ENCODE measurements at regions not wholly inside any gene's neighbourhood (a gene's known extent, or its start where the extent isn't known, plus 50 kb on each side); places are given as distances from the start of the nearest gene placed in this dataset.

DNA sequence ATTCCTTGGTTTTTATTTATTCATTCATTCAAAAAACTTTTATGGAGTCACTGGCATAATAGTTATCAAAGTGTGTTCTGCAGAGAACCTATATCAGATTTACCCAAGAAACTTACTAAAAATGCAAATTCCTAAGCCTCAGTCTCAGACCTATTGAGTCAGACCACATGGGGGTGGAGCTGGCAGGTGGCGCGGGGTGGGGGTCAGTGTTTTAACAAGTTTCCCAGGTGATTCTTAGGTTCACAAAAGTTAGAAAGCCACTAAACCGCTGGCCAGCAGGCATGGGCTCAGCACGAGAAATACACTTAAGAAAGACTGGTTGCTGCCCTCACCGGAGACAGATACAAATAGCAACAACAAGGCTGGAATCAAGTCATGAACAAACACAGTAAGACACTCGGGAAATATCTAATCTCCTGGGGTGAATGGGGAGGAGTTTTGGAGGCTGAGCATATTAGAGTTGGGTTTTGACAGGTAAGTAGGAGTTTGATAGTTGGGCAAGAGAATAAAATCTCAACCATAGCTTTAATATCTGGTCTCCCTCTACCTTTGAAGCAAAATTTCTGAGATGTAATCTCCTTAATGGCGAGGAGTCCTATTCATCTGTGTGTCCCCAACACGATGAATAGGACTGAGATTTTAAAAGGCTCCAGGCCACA is 167.5 kb upstream of the NECTIN1 start:
- ChIA-PET POLR2A (ENCODE audit: unreplicated experiment) (no interaction called here), CTCF (interaction anchor here (0.6 kb wide), 1 partner anchor 603 kb away, joined by 3 read pairs; no protein-coding TSS in a partner anchor)
- Histone ChIP-seq H3K56ac (ENCODE audit: extremely low read depth, insufficient read depth, low read length) (no peak overlapping the region), H3K23ac (ENCODE audit: low read depth, low read length) (no peak overlapping the region), H4K8ac (ENCODE audit: low read depth in 2 of 2, low read length in 2 of 2) (no peak overlapping the region), H3K4me3 (ENCODE audit: insufficient read depth, low read depth, low read length) (no peak overlapping the region), H3K9me3 (ENCODE audit: control insufficient read depth, insufficient read depth, low read length) (no peaks in the 10 kb centered on the region), H3K9me1 (ENCODE audit: insufficient read depth, low read length) (no peaks in the 10 kb centered on the region), H2AFZ (replicated peaks; ENCODE audit: low read length, poor library complexity) (no peak overlapping the region), H2AK9ac (replicated peaks; ENCODE audit: low read depth, low read length, poor library complexity) (no peak overlapping the region), H3K4me2 (ENCODE audit: low read depth, low read length) (no peak overlapping the region), H2BK5ac (ENCODE audit: low read depth, low read length, poor library complexity, severe bottlenecking) (no peak overlapping the region), H3K27ac (ENCODE audit: insufficient read depth, low read length) (no peak overlapping the region), H3K18ac (ENCODE audit: low read depth, low read length) (no peak overlapping the region), H3K79me1 (ENCODE audit: low read depth in 1 of 2, low read length in 2 of 2) (no peaks in the 10 kb centered on the region), H2AK5ac (ENCODE audit: low read depth, low read length) (no peak overlapping the region), H3K27me3 (ENCODE audit: control insufficient read depth, insufficient read depth, low read length) (peaks cover 26% of the 10 kb centered on the region), H2BK120ac (ENCODE audit: low read depth, low read length) (no peak overlapping the region), H2BK15ac (ENCODE audit: low read depth, low read length) (no peak overlapping the region), H3K36me3 (ENCODE audit: control insufficient read depth, insufficient read depth, low read length) (no peaks in the 10 kb centered on the region), H3K4ac (ENCODE audit: low read depth, low read length) (no peak overlapping the region), H3K14ac (replicated peaks; ENCODE audit: low read depth, low read length) (no peak overlapping the region), H3K4me1 (ENCODE audit: control insufficient read depth, insufficient read depth, low read length) (no peaks in the 10 kb centered on the region), H4K91ac (ENCODE audit: insufficient read depth, low read depth, low read length) (no peak overlapping the region), H4K5ac (ENCODE audit: low read depth, low read length) (no peak overlapping the region), H3K9ac (ENCODE audit: low read depth, low read length) (no peak overlapping the region), H4K20me1 (ENCODE audit: insufficient read depth, low read length) (no peaks in the 10 kb centered on the region), H2BK20ac (ENCODE audit: low read depth, low read length) (no peak overlapping the region)
- BruUV-seq (replicated peaks) = no TSS peak
- 75% methylated on average over 3 of the region's 8 CpGs; no CpG with 5 or more reads in 1 of the 2 experiments for WGBS, 2 experiments (ENCODE audit: extremely low coverage in 2 of 2, insufficient read length in 1 of 2)
- dilution Hi-C loops (cut with HindIII; ENCODE audit: low sequenced_read_pairs, unreplicated experiment) (no loop called here), intact Hi-C loops (cut with micrococcal nuclease) (no loop called here), in situ Hi-C loops (cut with MboI; ENCODE audit: low sequenced_read_pairs) (no loop called here)
- ATAC-seq (ENCODE audit: low read depth) (no peak), DNase-seq (no peak)
- TF ChIP-seq RFX5 (IDR thresholded peaks at IDR 0.05; ENCODE audit: low read depth, low read length) = no peak
- no peak for TF ChIP-seq RAD21 (IDR thresholded peaks at IDR 0.05; ENCODE audit: low read length)
- no peak for TF ChIP-seq SMC3 (IDR thresholded peaks at IDR 0.05; ENCODE audit: low read depth, low read length)
- no peak for TF ChIP-seq CEBPB (IDR thresholded peaks at IDR 0.05; ENCODE audit: low read depth, low read length)
- no peak for TF ChIP-seq FOS (IDR thresholded peaks at IDR 0.05; ENCODE audit: low read depth, low read length)
- TF ChIP-seq BHLHE40 (IDR thresholded peaks at IDR 0.05; ENCODE audit: low read depth, low read length) = no peak
- no peak for TF ChIP-seq MAFK (IDR thresholded peaks at IDR 0.05; ENCODE audit: low read depth, low read length)
- TF ChIP-seq CHD1 (IDR thresholded peaks at IDR 0.05; ENCODE audit: low read depth, low read length) = no peak
- no peak for TF ChIP-seq POLR2A (IDR thresholded peaks at IDR 0.05; ENCODE audit: low read depth, low read length)
- TF ChIP-seq MXI1 (IDR thresholded peaks at IDR 0.05; ENCODE audit: borderline replicate concordance, low read depth, low read length) = no peak
- TF ChIP-seq, protein P1, sequence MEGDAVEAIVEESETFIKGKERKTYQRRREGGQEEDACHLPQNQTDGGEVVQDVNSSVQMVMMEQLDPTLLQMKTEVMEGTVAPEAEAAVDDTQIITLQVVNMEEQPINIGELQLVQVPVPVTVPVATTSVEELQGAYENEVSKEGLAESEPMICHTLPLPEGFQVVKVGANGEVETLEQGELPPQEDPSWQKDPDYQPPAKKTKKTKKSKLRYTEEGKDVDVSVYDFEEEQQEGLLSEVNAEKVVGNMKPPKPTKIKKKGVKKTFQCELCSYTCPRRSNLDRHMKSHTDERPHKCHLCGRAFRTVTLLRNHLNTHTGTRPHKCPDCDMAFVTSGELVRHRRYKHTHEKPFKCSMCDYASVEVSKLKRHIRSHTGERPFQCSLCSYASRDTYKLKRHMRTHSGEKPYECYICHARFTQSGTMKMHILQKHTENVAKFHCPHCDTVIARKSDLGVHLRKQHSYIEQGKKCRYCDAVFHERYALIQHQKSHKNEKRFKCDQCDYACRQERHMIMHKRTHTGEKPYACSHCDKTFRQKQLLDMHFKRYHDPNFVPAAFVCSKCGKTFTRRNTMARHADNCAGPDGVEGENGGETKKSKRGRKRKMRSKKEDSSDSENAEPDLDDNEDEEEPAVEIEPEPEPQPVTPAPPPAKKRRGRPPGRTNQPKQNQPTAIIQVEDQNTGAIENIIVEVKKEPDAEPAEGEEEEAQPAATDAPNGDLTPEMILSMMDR (conservative IDR thresholded peaks at IDR 0.05; ENCODE audit: low read depth, low read length) = no peak
- TF ChIP-seq RCOR1 (IDR thresholded peaks at IDR 0.05; ENCODE audit: insufficient replicate concordance, low read length) = no peak
- TF ChIP-seq MAZ (IDR thresholded peaks at IDR 0.05; ENCODE audit: borderline replicate concordance, low read depth, low read length) = no peak
- no peak for TF ChIP-seq NFE2L2 (IDR thresholded peaks at IDR 0.05; ENCODE audit: low read depth, low read length)
- TF ChIP-seq, protein P2, sequence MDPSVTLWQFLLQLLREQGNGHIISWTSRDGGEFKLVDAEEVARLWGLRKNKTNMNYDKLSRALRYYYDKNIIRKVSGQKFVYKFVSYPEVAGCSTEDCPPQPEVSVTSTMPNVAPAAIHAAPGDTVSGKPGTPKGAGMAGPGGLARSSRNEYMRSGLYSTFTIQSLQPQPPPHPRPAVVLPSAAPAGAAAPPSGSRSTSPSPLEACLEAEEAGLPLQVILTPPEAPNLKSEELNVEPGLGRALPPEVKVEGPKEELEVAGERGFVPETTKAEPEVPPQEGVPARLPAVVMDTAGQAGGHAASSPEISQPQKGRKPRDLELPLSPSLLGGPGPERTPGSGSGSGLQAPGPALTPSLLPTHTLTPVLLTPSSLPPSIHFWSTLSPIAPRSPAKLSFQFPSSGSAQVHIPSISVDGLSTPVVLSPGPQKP (IDR thresholded peaks at IDR 0.05; ENCODE audit: borderline replicate concordance, low read depth, low read length) = no peak

All from IMR-90 (cell line).